K562 (cell line): ENCODE measurements at regions not wholly inside any gene's neighbourhood (a gene's known extent, or its start where the extent isn't known, plus 50 kb on each side); places are given as distances from the start of the nearest gene placed in this dataset.

ENCODE experiments used
- ATAC-seq: fragments of 200-7000 bp; cut with Tn5 transposase; 3 replicates; pipeline ENCODE4 v1.9.1; 2020; ENCODE audit warnings: moderate library complexity
- BruUV-seq: library from RNA; stranded (reverse); fragments of 400-500 nt; replicated peaks from 2 replicates; lab custom pipeline; 2021; lab: Mats Ljungman, UMichigan
- CTCF ChIA-PET: fragments of 300-600 bp; formaldehyde crosslinking; extraction: SDS; loops from one replicate; lab custom pipeline; 2021; ENCODE audit warnings: low intra/inter-chr PET ratio; lab: Yijun Ruan, JAX
- POLR2A ChIA-PET: fragments of 300-600, 350-650 bp; sonication (Branson Sonifier 250); formaldehyde crosslinking; extraction: SDS; loops from one replicate; lab custom pipeline; 2021; ENCODE audit warnings: antibody characterized with exemption, inconsistent platforms; lab: Yijun Ruan, JAX
- DNase-seq, 4 experiments: peaks; one replicate each; pipeline versions ENCODE4 v3.0.0 to v3.0.0-alpha.2; 2011 to 2018; ENCODE audit warnings: low spot score in 3 of 4, mixed read lengths in 3 of 4; ENCODE audit errors: extremely low read depth in 1 of 4
- FAIRE-seq: peaks from 2 replicates; lab custom pipeline; 2011; peaks lifted over from hg19 to GRCh38; lab: Jason Lieb, UNC
- H2AFZ ChIP-seq: 2 replicates; pipeline ENCODE4 v1.6.0; 2011; ENCODE audit warnings: low read depth, low read length, control low read depth, inconsistent platforms
- H3K27ac ChIP-seq: fragments of 200-600 bp; 3 replicates; pipeline ENCODE4 v1.8.0; 2011; ENCODE audit warnings: low read depth, mild to moderate bottlenecking, control low read depth, inconsistent platforms, low read length, moderate library complexity, mixed read lengths; ENCODE audit errors: extremely low read depth
- H3K27me3 ChIP-seq, 2 experiments: fragments of 300-600 bp in 1 of 2; 2 replicates in 1 of 2; 3 replicates in 1 of 2; pipeline versions ENCODE4 v1.6.0 to v1.8.0; 2011; ENCODE audit warnings: inconsistent platforms in 2 of 2, low read length in 2 of 2, mild to moderate bottlenecking in 1 of 2, mixed read lengths in 1 of 2, moderate library complexity in 1 of 2; ENCODE audit not compliant: control insufficient read depth in 2 of 2, insufficient read depth in 2 of 2
- H3K36me3 ChIP-seq: fragments of 300-600 bp; 3 replicates; pipeline ENCODE4 v1.8.0; 2011; ENCODE audit warnings: mild to moderate bottlenecking, low read length, inconsistent platforms; ENCODE audit not compliant: control insufficient read depth, insufficient read depth
- H3K4me1 ChIP-seq, 2 experiments: fragments of 200-600 bp in 1 of 2; replicated peaks in 1 of 2; 2 replicates in 1 of 2; 3 replicates in 1 of 2; pipeline versions ENCODE4 v1.5.1 to v1.8.0; 2011; ENCODE audit warnings: inconsistent platforms in 2 of 2, low read length in 2 of 2, mild to moderate bottlenecking in 1 of 2, mixed read lengths in 1 of 2, moderate library complexity in 1 of 2; ENCODE audit not compliant: control insufficient read depth in 2 of 2, insufficient read depth in 2 of 2
- H3K4me2 ChIP-seq: 2 replicates; pipeline ENCODE4 v1.6.1; 2011; ENCODE audit warnings: low read length, control low read depth, inconsistent platforms, mixed read lengths; ENCODE audit not compliant: insufficient read depth
- H3K4me3 ChIP-seq: fragments of 200-600 bp; sonication (generic), shearing (Covaris generic); 2 replicates; pipeline ENCODE4 v1.5.1; 2016; ENCODE audit warnings: control low read depth, inconsistent platforms
- H3K79me2 ChIP-seq: fragments of 200-600 bp; 3 replicates; pipeline ENCODE4 v1.8.0; 2011; ENCODE audit warnings: low read length, inconsistent platforms; ENCODE audit not compliant: control insufficient read depth, insufficient read depth
- H3K9ac ChIP-seq, 2 experiments: 2 replicates each; pipeline versions ENCODE4 v1.6.0 to v1.6.1; 2011; ENCODE audit warnings: low read depth in 2 of 2, low read length in 2 of 2, control low read depth in 1 of 2, inconsistent platforms in 1 of 2, mild to moderate bottlenecking in 1 of 2, mixed read lengths in 1 of 2; ENCODE audit not compliant: insufficient read depth in 1 of 2
- H3K9me1 ChIP-seq: one replicate; pipeline ENCODE4 v1.6.0; 2011; ENCODE audit warnings: inconsistent platforms, mild to moderate bottlenecking, low read length, moderate library complexity; ENCODE audit not compliant: control insufficient read depth, insufficient read depth
- H3K9me3 ChIP-seq: replicated peaks from 2 replicates; pipeline ENCODE4 v1.5.1; 2011; ENCODE audit warnings: low read depth, low read length, inconsistent platforms; ENCODE audit not compliant: control insufficient read depth, insufficient read depth
- H4K20me1 ChIP-seq: replicated peaks from 2 replicates; pipeline ENCODE4 v1.6.1; 2011; ENCODE audit warnings: low read length, inconsistent platforms, mixed read lengths; ENCODE audit not compliant: control insufficient read depth, insufficient read depth
- CREB3 ChIP-seq: fragments of 450-650 bp; conservative IDR thresholded peaks from 2 replicates; pipeline ENCODE4 v1.6.1; 2016; ENCODE audit warnings: missing genetic modification characterization, low read depth, mild to moderate bottlenecking, missing compliant biosample characterization, moderate library complexity
- DACH1 ChIP-seq: fragments of 450-650 bp; IDR thresholded peaks from 2 replicates; pipeline ENCODE4 v1.6.1; 2018; ENCODE audit not compliant: partially characterized antibody
- HBP1 ChIP-seq: fragments of 450-650 bp; formaldehyde crosslinking; IDR thresholded peaks from 2 replicates; pipeline ENCODE4 v1.4.0; 2022; ENCODE audit warnings: missing genetic modification characterization
- HCFC1 ChIP-seq: IDR thresholded peaks from 2 replicates; pipeline ENCODE4 v1.6.1; 2012; ENCODE audit warnings: low read depth, low read length, improper control_type of control experiment
- HIVEP1 ChIP-seq: fragments of 250-450 bp; sonication (Bioruptor Pico); IDR thresholded peaks from 2 replicates; pipeline ENCODE4 v1.4.0; 2020; ENCODE audit warnings: mild to moderate bottlenecking
- KAT8 ChIP-seq: fragments of 450-650 bp; IDR thresholded peaks from 2 replicates; pipeline ENCODE4 v1.6.1; 2016; ENCODE audit warnings: low read depth, mild to moderate bottlenecking
- MITF ChIP-seq: IDR thresholded peaks from 2 replicates; pipeline ENCODE4 v1.6.1; 2014; ENCODE audit warnings: antibody characterized with exemption
- NELFE ChIP-seq: IDR thresholded peaks from 2 replicates; pipeline ENCODE4 v1.6.1; 2011; ENCODE audit warnings: mild to moderate bottlenecking; ENCODE audit not compliant: insufficient read depth, insufficient read length
- NUFIP1 ChIP-seq: fragments of 450-650 bp; IDR thresholded peaks from 2 replicates; pipeline ENCODE4 v1.6.1; 2018; ENCODE audit not compliant: partially characterized antibody
- PPARD ChIP-seq: fragments of 250-450 bp; sonication (Bioruptor Pico); IDR thresholded peaks from 2 replicates; pipeline ENCODE4 v1.8.0; 2022; ENCODE audit warnings: inconsistent platforms, mild to moderate bottlenecking, moderate library complexity
- ZFP36 ChIP-seq: fragments of 150-350 bp; IDR thresholded peaks from 2 replicates; pipeline ENCODE4 v1.6.1; 2018; ENCODE audit warnings: low read length, low read depth; ENCODE audit not compliant: partially characterized antibody
- ZFX ChIP-seq: sonication (generic); formaldehyde crosslinking; IDR thresholded peaks from 2 replicates; pipeline ENCODE4 v1.8.0; 2022; ENCODE audit warnings: mild to moderate bottlenecking, missing genetic modification reagents, moderate library complexity
- ZNF197 ChIP-seq: fragments of 200-800 bp; sonication (Bioruptor generic); IDR thresholded peaks from 2 replicates; pipeline ENCODE4 v1.6.1; 2016; ENCODE audit warnings: low read depth, missing genetic modification characterization, missing compliant biosample characterization
- ZNF280A ChIP-seq: fragments of 450-650 bp; IDR thresholded peaks from 2 replicates; pipeline ENCODE4 v1.6.1; 2018; ENCODE audit warnings: mild to moderate bottlenecking, low read depth; ENCODE audit not compliant: partially characterized antibody
- ZNF384 ChIP-seq: IDR thresholded peaks from 2 replicates; pipeline ENCODE4 v1.6.1; 2012; ENCODE audit warnings: low read depth, low read length, improper control_type of control experiment
- ZNF717 ChIP-seq: fragments of 250-450 bp; sonication (Bioruptor Pico); IDR thresholded peaks from 2 replicates; pipeline ENCODE4 v1.5.0; 2021
- ZNF778 ChIP-seq: fragments of 450-650 bp; formaldehyde crosslinking; IDR thresholded peaks from 2 replicates; pipeline ENCODE4 v1.4.0; 2020; ENCODE audit warnings: mild to moderate bottlenecking, moderate library complexity
- WGBS: fragments of 100-300 bp; shearing (Covaris generic); methylation state at CpG from one replicate; pipeline ENCODE4 v1.1.6; 2016; ENCODE audit warnings: low coverage, mixed read lengths; ENCODE audit not compliant: insufficient coverage; ENCODE audit errors: missing lambda C conversion rate; 5-methylcytosine and 5-hydroxymethylcytosine counted together
- in situ Hi-C: fragments of 300-500 bp; cut with MboI; formaldehyde crosslinking; loops from 4 replicates; pipeline ENCODE4 v1.15.0; 2018; ENCODE audit warnings: inconsistent platforms, mixed read lengths
- intact Hi-C: fragments of 100-400 bp; cut with micrococcal nuclease; formaldehyde crosslinking; loops from 2 replicates; pipeline ENCODE4 v1.14.2; 2022

GRCh38 chr5:174649391-174649790, 75.0 kb upstream of the MSX2 start:
- in situ Hi-C loops: no loop called here
- H3K79me2 ChIP-seq: no peaks in the 10 kb centered on the region
- H3K36me3 ChIP-seq: no peaks in the 10 kb centered on the region
- BruUV-seq: no TSS peak
- peaks cover 0 to 8% of the 10 kb centered on the region in 2 experiments; a peak in 2 of 5 replicates for H3K27me3 ChIP-seq
- no peak overlapping the region for H3K4me2 ChIP-seq
- H3K9ac ChIP-seq: no peak overlapping the region
- H3K4me3 ChIP-seq: no peak overlapping the region
- TF ChIP-seq MITF (no peak), KAT8 (no peak), CREB3 (no peak), ZNF384 (no peak), NUFIP1 (no peak), DACH1 (no peak), HIVEP1 (CRISPR knock-in tag) (no peak), PPARD (CRISPR knock-in tag) (no peak), HCFC1 (no peak), HBP1 (CRISPR knock-in tag) (no peak), ZNF197 (CRISPR knock-in tag) (no peak), ZNF778 (CRISPR knock-in tag) (no peak), NELFE (no peak), ZFP36 (no peak), ZFX (CRISPR knock-in tag) (no peak), ZNF280A (no peak), ZNF717 (CRISPR knock-in tag) (no peak)
- TF ChIP-seq, all 486 proteins: peak for 0
- H4K20me1 ChIP-seq: no peaks in the 10 kb centered on the region
- intact Hi-C loops: no loop called here
- no peak overlapping the region for H2AFZ ChIP-seq
- H3K9me1 ChIP-seq: no peaks in the 10 kb centered on the region
- CTCF ChIA-PET: no interaction called here
- no peak overlapping the region for H3K27ac ChIP-seq
- H3K4me1 ChIP-seq: no peaks in the 10 kb centered on the region
- 0% methylated on average over 8 of the region's 8 CpGs for WGBS
- POLR2A ChIA-PET: no interaction called here
- no peak for DNase-seq
- no peak for FAIRE-seq
- no peak for ATAC-seq
- no peaks in the 10 kb centered on the region for H3K9me3 ChIP-seq
